PC-9 (cell line): ENCODE measurements at regions not wholly inside any gene's neighbourhood (a gene's known extent, or its start where the extent isn't known, plus 50 kb on each side); places are given as distances from the start of the nearest gene placed in this dataset.

Experiments used
- BruUV-seq: library from RNA; stranded (reverse); fragments of 400-500 nt; replicated peaks from 2 replicates; lab custom pipeline; 2021; lab: Mats Ljungman, UMichigan
- CTCF ChIA-PET: fragments of 300-600 bp; sonication (Branson Sonifier 250); formaldehyde crosslinking; loops from one replicate; lab custom pipeline; 2022; ENCODE audit warnings: antibody characterized with exemption; lab: Charles Lee
- POLR2A ChIA-PET: fragments of 300-600 bp; sonication (Branson Sonifier 250); formaldehyde crosslinking; loops from one replicate; lab custom pipeline; 2022; ENCODE audit warnings: antibody characterized with exemption; ENCODE audit not compliant: unreplicated experiment; lab: Charles Lee
- DNase-seq, 2 experiments: peaks; one replicate each; pipeline versions ENCODE4 v3.0.0 to v3.0.0-alpha.2; 2015 to 2022; ENCODE audit warnings: mixed read lengths in 1 of 2
- H2AFZ ChIP-seq: fragments of 200-600 bp; sonication (generic); 2 replicates; pipeline ENCODE4 v1.8.1; 2017; ENCODE audit warnings: antibody characterized with exemption
- H3F3A ChIP-seq: fragments of 200-600 bp; sonication (generic); 2 replicates; pipeline ENCODE4 v1.8.1; 2017; ENCODE audit warnings: antibody characterized with exemption, mild to moderate bottlenecking, low read depth; ENCODE audit not compliant: insufficient read depth
- H3K27ac ChIP-seq: fragments of 200-600 bp; sonication (generic); 2 replicates; pipeline ENCODE4 v1.6.1; 2016; ENCODE audit warnings: mixed run types
- H3K27me3 ChIP-seq: fragments of 200-600 bp; sonication (generic); 2 replicates; pipeline ENCODE4 v1.6.1; 2016; ENCODE audit warnings: low read depth, mixed run types; ENCODE audit not compliant: insufficient read depth
- H3K36me3 ChIP-seq: fragments of 200-600 bp; sonication (generic); 2 replicates; pipeline ENCODE4 v1.6.1; 2016; ENCODE audit warnings: low read depth, mixed run types
- H3K4me1 ChIP-seq: fragments of 200-600 bp; sonication (generic); replicated peaks from 2 replicates; pipeline ENCODE4 v1.6.1; 2016; ENCODE audit warnings: mixed run types; ENCODE audit not compliant: insufficient read depth
- H3K4me2 ChIP-seq: fragments of 200-600 bp; sonication (generic); 2 replicates; pipeline ENCODE4 v1.6.1; 2017; ENCODE audit warnings: mixed run types
- H3K4me3 ChIP-seq: fragments of 200-600 bp; sonication (generic); 2 replicates; pipeline ENCODE4 v1.6.1; 2016; ENCODE audit warnings: mixed run types
- H3K79me2 ChIP-seq: fragments of 200-600 bp; sonication (generic); 2 replicates; pipeline ENCODE4 v1.6.1; 2017; ENCODE audit warnings: low read depth, mixed run types
- H3K9me2 ChIP-seq: fragments of 200-600 bp; sonication (generic); 2 replicates; pipeline ENCODE4 v1.8.1; 2017; ENCODE audit warnings: mild to moderate bottlenecking; ENCODE audit not compliant: insufficient read depth
- H3K9me3 ChIP-seq: fragments of 200-600 bp; sonication (generic); 2 replicates; pipeline ENCODE4 v1.8.1; 2016; ENCODE audit warnings: low read depth; ENCODE audit not compliant: insufficient read depth
- H4K20me1 ChIP-seq: fragments of 200-600 bp; sonication (generic); 2 replicates; pipeline ENCODE4 v1.8.1; 2017; ENCODE audit not compliant: insufficient read depth
- CTCF ChIP-seq: fragments of 200-600 bp; sonication (generic); conservative IDR thresholded peaks from 2 replicates; pipeline ENCODE4 v1.6.1; 2017; ENCODE audit warnings: mixed run types, antibody characterized with exemption, mild to moderate bottlenecking, moderate library complexity
- EZH2 ChIP-seq: fragments of 200-600 bp; sonication (generic); IDR thresholded peaks from 2 replicates; pipeline ENCODE4 v1.8.0; 2017; ENCODE audit warnings: antibody characterized with exemption, low read depth
- intact Hi-C: fragments of 100-400 bp; cut with micrococcal nuclease; formaldehyde crosslinking; loops from one replicate; pipeline ENCODE4 v1.10.0; 2022; ENCODE audit not compliant: unreplicated experiment

- Histone ChIP-seq H3K9me2 (no peaks in the 10 kb centered on the region), H3K36me3 (no peaks in the 10 kb centered on the region), H3K4me2 (no peak overlapping the region), H3K4me1 (0 out of 2 replicates have a peak, but pooled peaks cover 5% of the 10 kb centered on the region), H3F3A (0 out of 2 replicates have a peak, but pooled peaks cover 7% of the 10 kb centered on the region), H4K20me1 (no peaks in the 10 kb centered on the region), H3K27me3 (no peaks in the 10 kb centered on the region), H3K79me2 (no peaks in the 10 kb centered on the region), H3K9me3 (no peaks in the 10 kb centered on the region), H3K4me3 (no peak overlapping the region), H3K27ac (no peak overlapping the region), H2AFZ (no peak overlapping the region)
- intact Hi-C loops, result no loop called here
- DNase-seq, result no peak
- TF ChIP-seq CTCF (no peak), EZH2 (no peak)
- CTCF ChIA-PET, result no interaction called here
- POLR2A ChIA-PET, result no interaction called here
- BruUV-seq, result no TSS peak
These were observed 86.0 kb upstream of the SALL4 start for GRCh38 chr20:51888291-51888690.

DNA sequence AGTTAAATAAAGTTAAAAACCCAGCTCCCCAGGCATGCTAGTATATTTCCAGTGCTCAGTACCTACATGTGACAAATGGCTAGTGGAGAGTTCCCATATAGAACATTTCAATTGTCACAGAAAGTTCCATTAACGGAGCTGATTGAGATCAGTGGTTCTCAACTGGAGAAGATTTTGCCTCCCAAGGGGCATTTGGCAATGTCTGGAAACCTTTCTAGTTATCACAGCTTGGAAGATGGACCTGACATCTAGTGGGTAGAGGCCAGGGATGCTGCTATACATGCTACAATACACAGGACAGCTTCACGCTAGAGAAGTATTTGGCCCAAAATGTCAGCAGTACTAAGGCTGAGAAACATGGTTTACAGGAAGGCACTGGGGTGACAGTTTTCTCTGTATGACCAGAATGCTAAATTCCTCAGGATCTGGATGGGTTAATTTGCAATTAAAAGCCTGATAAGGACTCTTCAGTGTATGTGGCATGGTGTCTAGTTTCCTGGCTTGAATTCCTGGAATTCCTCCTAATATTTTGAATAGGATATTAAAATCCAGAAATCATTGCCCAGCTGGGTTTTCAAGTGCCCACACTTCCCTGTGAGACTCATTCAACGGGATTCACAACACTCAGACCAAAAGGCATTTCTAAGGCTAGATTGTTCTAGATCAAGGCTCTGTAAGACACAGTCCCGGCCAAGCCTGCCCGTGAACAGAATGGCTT is 84.7 kb upstream of the SALL4 start:
- no peak overlapping the region for H3K4me3 ChIP-seq
- H3K9me3 ChIP-seq, result no peaks in the 10 kb centered on the region
- no peak for DNase-seq
- ChIA-PET POLR2A (interaction anchor here (0.6 kb wide), 1 partner anchor 71 kb away, joined by 3 read pairs; no protein-coding TSS in a partner anchor), CTCF (no interaction called here)
- no peak overlapping the region for H3K27ac ChIP-seq
- H3K4me2 ChIP-seq, result no peak overlapping the region
- H3K4me1 ChIP-seq, result 0 out of 2 replicates have a peak, but pooled peaks cover 5% of the 10 kb centered on the region
- no TSS peak for BruUV-seq
- no peak overlapping the region for H2AFZ ChIP-seq
- H3K9me2 ChIP-seq, result no peaks in the 10 kb centered on the region
- intact Hi-C loops, result no loop called here
- TF ChIP-seq EZH2 (no peak), CTCF (no peak)
- H3K27me3 ChIP-seq, result no peaks in the 10 kb centered on the region
- H3F3A ChIP-seq, result 0 out of 2 replicates have a peak, but pooled peaks cover 7% of the 10 kb centered on the region
- no peaks in the 10 kb centered on the region for H3K36me3 ChIP-seq
- no peaks in the 10 kb centered on the region for H3K79me2 ChIP-seq
- H4K20me1 ChIP-seq, result no peaks in the 10 kb centered on the region

DNA sequence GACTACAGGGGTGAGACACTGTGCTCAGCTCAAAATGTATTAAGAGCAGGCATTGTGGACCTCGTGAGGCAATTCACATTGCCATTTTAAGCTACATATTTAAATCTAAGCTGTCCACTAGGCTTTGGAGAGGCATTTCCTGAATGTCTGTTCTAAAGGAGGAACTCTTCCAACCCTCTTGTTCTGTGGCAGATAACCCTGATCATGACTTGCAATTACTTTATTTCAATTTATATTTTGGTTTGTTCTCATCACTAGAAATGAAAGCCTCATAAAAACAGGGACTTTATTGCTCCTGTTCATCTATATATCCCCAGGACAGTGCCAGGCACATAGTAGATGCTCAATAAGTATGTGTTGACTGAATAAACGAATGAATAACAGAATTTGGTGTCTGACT is 84.0 kb upstream of the SALL4 start:
- no peak for DNase-seq
- H3K79me2 ChIP-seq, result no peaks in the 10 kb centered on the region
- intact Hi-C loops, result no loop called here
- H4K20me1 ChIP-seq, result no peaks in the 10 kb centered on the region
- H3K9me3 ChIP-seq, result no peaks in the 10 kb centered on the region
- POLR2A ChIA-PET, result interaction anchor here (0.7 kb wide), 1 partner anchor 25 kb away, joined by 4 read pairs; no protein-coding TSS in a partner anchor
- H3K4me2 ChIP-seq, result no peak overlapping the region
- no peaks in the 10 kb centered on the region for H3K36me3 ChIP-seq
- H3K4me1 ChIP-seq, result 0 out of 2 replicates have a peak, but pooled peaks cover 5% of the 10 kb centered on the region
- no peak overlapping the region for H2AFZ ChIP-seq
- no peaks in the 10 kb centered on the region for H3K9me2 ChIP-seq
- H3K4me3 ChIP-seq, result no peak overlapping the region
- no peaks in the 10 kb centered on the region for H3K27me3 ChIP-seq
- CTCF ChIA-PET, result no interaction called here
- H3F3A ChIP-seq, result 0 out of 2 replicates have a peak, but pooled peaks cover 7% of the 10 kb centered on the region
- TF ChIP-seq EZH2 (no peak), CTCF (no peak)
- no peak overlapping the region for H3K27ac ChIP-seq
- BruUV-seq, result no TSS peak
